Mesothelial cell of epicardium (in vitro differentiated cells): ENCODE measurements at regions not wholly inside any gene's neighbourhood (a gene's known extent, or its start where the extent isn't known, plus 50 kb on each side); places are given as distances from the start of the nearest gene placed in this dataset.

ENCODE experiments used
- DNase-seq, 2 experiments: peaks; one replicate each; pipeline ENCODE4 v3.0.0; 2021; ENCODE audit warnings: low spot score in 2 of 2; ENCODE audit not compliant: unreplicated experiment in 2 of 2
- H3K27ac Mint-ChIP-seq: 2 replicates; pipeline ENCODE4 v1.8.0; 2021; ENCODE audit warnings: mixed read lengths
- H3K27me3 Mint-ChIP-seq: 2 replicates; pipeline ENCODE4 v1.8.0; 2021; ENCODE audit warnings: low read depth, mixed read lengths
- H3K36me3 Mint-ChIP-seq: 2 replicates; pipeline ENCODE4 v1.8.0; 2021; ENCODE audit warnings: mixed read lengths
- H3K4me1 Mint-ChIP-seq: 2 replicates; pipeline ENCODE4 v1.8.0; 2021; ENCODE audit warnings: mixed read lengths
- H3K4me3 Mint-ChIP-seq: 2 replicates; pipeline ENCODE4 v1.8.0; 2021; ENCODE audit warnings: mild to moderate bottlenecking, moderate library complexity, mixed read lengths
- H3K9me3 Mint-ChIP-seq: 2 replicates; pipeline ENCODE4 v1.8.0; 2021; ENCODE audit warnings: mixed read lengths
- TF ChIP-seq, protein P1 (sequence below): fragments of 200-600 bp; sonication (generic); IDR thresholded peaks from one replicate; pipeline ENCODE4 v1.5.0; 2021; ENCODE audit warnings: antibody characterized with exemption; ENCODE audit not compliant: unreplicated experiment

GRCh38 chr4:152099061-152099425 lies 338.2 kb upstream of the GATB start:
- Mint-ChIP-seq H3K4me3 (no peak overlapping the region), H3K27ac (no peak overlapping the region), H3K4me1 (peaks cover 29% of the 10 kb centered on the region), H3K9me3 (no peaks in the 10 kb centered on the region), H3K27me3 (no peaks in the 10 kb centered on the region), H3K36me3 (no peaks in the 10 kb centered on the region)
- no peak for DNase-seq
- TF ChIP-seq, protein P1, sequence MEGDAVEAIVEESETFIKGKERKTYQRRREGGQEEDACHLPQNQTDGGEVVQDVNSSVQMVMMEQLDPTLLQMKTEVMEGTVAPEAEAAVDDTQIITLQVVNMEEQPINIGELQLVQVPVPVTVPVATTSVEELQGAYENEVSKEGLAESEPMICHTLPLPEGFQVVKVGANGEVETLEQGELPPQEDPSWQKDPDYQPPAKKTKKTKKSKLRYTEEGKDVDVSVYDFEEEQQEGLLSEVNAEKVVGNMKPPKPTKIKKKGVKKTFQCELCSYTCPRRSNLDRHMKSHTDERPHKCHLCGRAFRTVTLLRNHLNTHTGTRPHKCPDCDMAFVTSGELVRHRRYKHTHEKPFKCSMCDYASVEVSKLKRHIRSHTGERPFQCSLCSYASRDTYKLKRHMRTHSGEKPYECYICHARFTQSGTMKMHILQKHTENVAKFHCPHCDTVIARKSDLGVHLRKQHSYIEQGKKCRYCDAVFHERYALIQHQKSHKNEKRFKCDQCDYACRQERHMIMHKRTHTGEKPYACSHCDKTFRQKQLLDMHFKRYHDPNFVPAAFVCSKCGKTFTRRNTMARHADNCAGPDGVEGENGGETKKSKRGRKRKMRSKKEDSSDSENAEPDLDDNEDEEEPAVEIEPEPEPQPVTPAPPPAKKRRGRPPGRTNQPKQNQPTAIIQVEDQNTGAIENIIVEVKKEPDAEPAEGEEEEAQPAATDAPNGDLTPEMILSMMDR, result no peak

- H3K4me1 Mint-ChIP-seq, result peaks cover 27% of the 10 kb centered on the region
- H3K27ac Mint-ChIP-seq, result no peak overlapping the region
- no peaks in the 10 kb centered on the region for H3K27me3 Mint-ChIP-seq
- no peak for DNase-seq
- H3K4me3 Mint-ChIP-seq, result no peak overlapping the region
- TF ChIP-seq, protein P1, result no peak
- H3K9me3 Mint-ChIP-seq, result no peaks in the 10 kb centered on the region
- H3K36me3 Mint-ChIP-seq, result no peaks in the 10 kb centered on the region
Observed at GRCh38 chr4:152098365-152099060, 337.7 kb upstream of the GATB start.

DNA sequence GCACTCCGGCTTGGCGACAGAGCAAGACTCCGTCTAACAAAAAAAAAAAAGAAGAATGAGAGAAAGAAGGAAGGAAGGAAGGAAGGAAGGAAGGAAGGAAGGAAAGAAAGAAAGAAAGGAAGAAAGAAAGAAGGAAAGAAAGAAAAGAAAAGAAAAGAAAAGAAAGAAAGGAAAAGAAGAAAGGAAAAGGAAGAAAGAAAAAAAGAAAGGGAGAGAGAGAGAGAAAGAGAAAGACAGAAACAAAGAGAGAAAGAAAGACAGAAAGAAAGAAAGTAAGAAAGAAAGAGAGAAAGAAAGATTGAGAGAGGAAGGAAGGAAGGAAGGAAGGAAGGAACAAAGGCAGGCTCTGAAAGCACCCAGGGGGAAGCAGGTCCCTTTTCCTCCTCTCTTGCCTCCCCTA lies 336.6 kb upstream of the GATB start:
- peaks cover 20% of the 10 kb centered on the region for H3K4me1 Mint-ChIP-seq
- no peak overlapping the region for H3K27ac Mint-ChIP-seq
- H3K27me3 Mint-ChIP-seq, result no peaks in the 10 kb centered on the region
- TF ChIP-seq, protein P1, result no peak
- no peak for DNase-seq
- H3K9me3 Mint-ChIP-seq, result no peaks in the 10 kb centered on the region
- H3K36me3 Mint-ChIP-seq, result no peaks in the 10 kb centered on the region
- no peak overlapping the region for H3K4me3 Mint-ChIP-seq

DNA sequence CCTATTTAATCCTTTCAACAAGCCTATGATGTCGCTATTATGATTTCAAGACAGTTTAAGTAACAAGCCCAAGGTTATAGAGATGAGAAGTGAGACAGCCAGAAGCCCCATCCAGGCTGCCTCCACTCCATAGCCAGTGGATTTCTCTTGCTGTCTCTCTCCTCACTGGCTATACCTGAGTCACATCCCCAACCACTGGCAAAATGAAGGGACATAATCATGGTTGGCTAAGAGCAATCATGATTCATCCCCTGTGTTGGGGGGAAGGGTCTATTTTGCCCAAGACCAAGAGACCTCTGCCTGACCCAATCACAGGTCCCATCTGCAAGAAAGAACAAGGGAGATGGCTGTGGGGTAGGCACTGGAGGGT lies 334.9 kb upstream of the GATB start:
- no peaks in the 10 kb centered on the region for H3K27me3 Mint-ChIP-seq
- TF ChIP-seq, protein P1, result no peak
- no peaks in the 10 kb centered on the region for H3K9me3 Mint-ChIP-seq
- peaks cover 4% of the 10 kb centered on the region for H3K4me1 Mint-ChIP-seq
- no peaks in the 10 kb centered on the region for H3K36me3 Mint-ChIP-seq
- DNase-seq, result no peak
- H3K27ac Mint-ChIP-seq, result no peak overlapping the region
- H3K4me3 Mint-ChIP-seq, result no peak overlapping the region

DNA sequence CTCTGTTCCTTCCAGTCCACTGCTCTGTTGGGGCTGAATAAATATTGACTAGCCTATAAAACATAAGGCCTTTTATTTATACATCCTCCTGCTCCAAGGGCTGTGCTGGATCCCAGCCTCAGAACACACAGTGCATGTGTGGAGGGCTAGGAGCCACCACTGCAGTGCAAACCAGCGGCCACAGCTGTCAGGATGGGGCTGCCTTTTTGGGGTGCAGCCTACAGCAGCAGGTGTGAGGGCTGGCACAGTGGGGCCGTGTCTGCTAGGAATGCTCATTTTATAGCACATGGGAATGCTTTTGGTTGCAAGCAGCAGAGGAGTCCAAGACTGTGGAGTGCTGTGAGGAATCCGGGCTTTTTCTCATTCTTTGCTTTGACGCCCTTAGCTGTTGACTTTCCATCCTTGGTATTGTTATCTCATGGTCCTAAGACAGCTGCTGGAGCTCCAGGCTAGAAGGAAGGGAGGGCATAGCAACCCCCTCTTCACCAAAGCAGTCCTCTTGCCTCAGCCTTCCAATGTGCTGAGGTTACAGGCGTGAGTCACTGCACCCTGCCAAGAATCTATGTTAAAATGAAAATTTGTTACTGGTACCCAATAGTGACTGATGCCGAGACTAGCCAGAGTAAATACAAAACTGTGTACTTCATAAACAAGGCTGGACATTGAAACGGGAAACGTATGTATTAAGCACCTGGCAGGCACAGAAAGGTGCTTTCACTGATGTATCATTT lies 334.3 kb upstream of the GATB start:
- Mint-ChIP-seq H3K9me3 (no peaks in the 10 kb centered on the region), H3K36me3 (no peaks in the 10 kb centered on the region), H3K27ac (no peak overlapping the region), H3K4me1 (peaks cover 3% of the 10 kb centered on the region), H3K27me3 (no peaks in the 10 kb centered on the region), H3K4me3 (no peak overlapping the region)
- TF ChIP-seq, protein P1, result no peak
- no peak for DNase-seq
